PC-9 (cell line): ENCODE measurements at regions not wholly inside any gene's neighbourhood (a gene's known extent, or its start where the extent isn't known, plus 50 kb on each side); places are given as distances from the start of the nearest gene placed in this dataset.
"Not testable (repeated sequence)": the region's sequence is repeated elsewhere in the genome, so short reads cannot be mapped to it uniquely, and the experiment has no call there.

Experiments used
- BruUV-seq: library from RNA; stranded (reverse); fragments of 400-500 nt; replicated peaks from 2 replicates; lab custom pipeline; 2021; lab: Mats Ljungman, UMichigan
- CTCF ChIA-PET: fragments of 300-600 bp; sonication (Branson Sonifier 250); formaldehyde crosslinking; loops from one replicate; lab custom pipeline; 2022; ENCODE audit warnings: antibody characterized with exemption; lab: Charles Lee
- POLR2A ChIA-PET: fragments of 300-600 bp; sonication (Branson Sonifier 250); formaldehyde crosslinking; loops from one replicate; lab custom pipeline; 2022; ENCODE audit warnings: antibody characterized with exemption; ENCODE audit not compliant: unreplicated experiment; lab: Charles Lee
- DNase-seq, 2 experiments: peaks; one replicate each; pipeline versions ENCODE4 v3.0.0 to v3.0.0-alpha.2; 2015 to 2022; ENCODE audit warnings: mixed read lengths in 1 of 2
- H2AFZ ChIP-seq: fragments of 200-600 bp; sonication (generic); 2 replicates; pipeline ENCODE4 v1.8.1; 2017; ENCODE audit warnings: antibody characterized with exemption
- H3F3A ChIP-seq: fragments of 200-600 bp; sonication (generic); 2 replicates; pipeline ENCODE4 v1.8.1; 2017; ENCODE audit warnings: antibody characterized with exemption, mild to moderate bottlenecking, low read depth; ENCODE audit not compliant: insufficient read depth
- H3K27ac ChIP-seq: fragments of 200-600 bp; sonication (generic); 2 replicates; pipeline ENCODE4 v1.6.1; 2016; ENCODE audit warnings: mixed run types
- H3K27me3 ChIP-seq: fragments of 200-600 bp; sonication (generic); 2 replicates; pipeline ENCODE4 v1.6.1; 2016; ENCODE audit warnings: low read depth, mixed run types; ENCODE audit not compliant: insufficient read depth
- H3K36me3 ChIP-seq: fragments of 200-600 bp; sonication (generic); 2 replicates; pipeline ENCODE4 v1.6.1; 2016; ENCODE audit warnings: low read depth, mixed run types
- H3K4me1 ChIP-seq: fragments of 200-600 bp; sonication (generic); replicated peaks from 2 replicates; pipeline ENCODE4 v1.6.1; 2016; ENCODE audit warnings: mixed run types; ENCODE audit not compliant: insufficient read depth
- H3K4me2 ChIP-seq: fragments of 200-600 bp; sonication (generic); 2 replicates; pipeline ENCODE4 v1.6.1; 2017; ENCODE audit warnings: mixed run types
- H3K4me3 ChIP-seq: fragments of 200-600 bp; sonication (generic); 2 replicates; pipeline ENCODE4 v1.6.1; 2016; ENCODE audit warnings: mixed run types
- H3K79me2 ChIP-seq: fragments of 200-600 bp; sonication (generic); 2 replicates; pipeline ENCODE4 v1.6.1; 2017; ENCODE audit warnings: low read depth, mixed run types
- H3K9me2 ChIP-seq: fragments of 200-600 bp; sonication (generic); 2 replicates; pipeline ENCODE4 v1.8.1; 2017; ENCODE audit warnings: mild to moderate bottlenecking; ENCODE audit not compliant: insufficient read depth
- H3K9me3 ChIP-seq: fragments of 200-600 bp; sonication (generic); 2 replicates; pipeline ENCODE4 v1.8.1; 2016; ENCODE audit warnings: low read depth; ENCODE audit not compliant: insufficient read depth
- H4K20me1 ChIP-seq: fragments of 200-600 bp; sonication (generic); 2 replicates; pipeline ENCODE4 v1.8.1; 2017; ENCODE audit not compliant: insufficient read depth
- EZH2 ChIP-seq: fragments of 200-600 bp; sonication (generic); IDR thresholded peaks from 2 replicates; pipeline ENCODE4 v1.8.0; 2017; ENCODE audit warnings: antibody characterized with exemption, low read depth
- intact Hi-C: fragments of 100-400 bp; cut with micrococcal nuclease; formaldehyde crosslinking; loops from one replicate; pipeline ENCODE4 v1.10.0; 2022; ENCODE audit not compliant: unreplicated experiment
- TF ChIP-seq, protein P1 (sequence below): fragments of 200-600 bp; sonication (generic); conservative IDR thresholded peaks from 2 replicates; pipeline ENCODE4 v1.6.1; 2017; ENCODE audit warnings: mixed run types, antibody characterized with exemption, mild to moderate bottlenecking, moderate library complexity

DNA sequence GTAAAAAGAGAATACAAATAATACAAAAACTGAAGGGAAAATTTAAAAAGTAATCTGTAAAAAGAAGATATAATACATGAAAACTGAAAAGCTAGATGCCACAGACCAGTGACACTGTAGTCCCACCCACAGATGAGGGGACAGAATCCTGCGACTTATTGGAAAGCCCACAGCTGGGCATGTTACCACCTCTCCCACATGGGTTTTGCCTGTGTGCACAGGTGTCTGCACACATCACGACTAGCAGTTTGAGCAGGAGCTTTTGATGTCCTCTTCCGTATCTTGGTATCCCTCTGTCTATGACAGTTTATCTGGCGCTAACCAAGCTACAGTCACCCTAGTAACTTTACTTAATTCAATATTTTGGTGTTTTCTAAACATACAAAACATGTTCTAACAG is 291.1 kb upstream of the EXOC2 start:
- no peaks in the 10 kb centered on the region for H3F3A ChIP-seq
- ChIA-PET POLR2A (interaction anchor here (0.6 to 0.8 kb wide), 2 partner anchors 225 to 530 kb away, joined by 3 to 7 read pairs; no protein-coding TSS in a partner anchor), CTCF (no interaction called here)
- H3K4me1 ChIP-seq, result no peaks in the 10 kb centered on the region
- no peaks in the 10 kb centered on the region for H3K9me3 ChIP-seq
- H3K4me3 ChIP-seq, result no peak overlapping the region
- H3K79me2 ChIP-seq, result no peaks in the 10 kb centered on the region
- no TSS peak for BruUV-seq
- H3K27ac ChIP-seq, result no peak overlapping the region
- TF ChIP-seq, protein P1, sequence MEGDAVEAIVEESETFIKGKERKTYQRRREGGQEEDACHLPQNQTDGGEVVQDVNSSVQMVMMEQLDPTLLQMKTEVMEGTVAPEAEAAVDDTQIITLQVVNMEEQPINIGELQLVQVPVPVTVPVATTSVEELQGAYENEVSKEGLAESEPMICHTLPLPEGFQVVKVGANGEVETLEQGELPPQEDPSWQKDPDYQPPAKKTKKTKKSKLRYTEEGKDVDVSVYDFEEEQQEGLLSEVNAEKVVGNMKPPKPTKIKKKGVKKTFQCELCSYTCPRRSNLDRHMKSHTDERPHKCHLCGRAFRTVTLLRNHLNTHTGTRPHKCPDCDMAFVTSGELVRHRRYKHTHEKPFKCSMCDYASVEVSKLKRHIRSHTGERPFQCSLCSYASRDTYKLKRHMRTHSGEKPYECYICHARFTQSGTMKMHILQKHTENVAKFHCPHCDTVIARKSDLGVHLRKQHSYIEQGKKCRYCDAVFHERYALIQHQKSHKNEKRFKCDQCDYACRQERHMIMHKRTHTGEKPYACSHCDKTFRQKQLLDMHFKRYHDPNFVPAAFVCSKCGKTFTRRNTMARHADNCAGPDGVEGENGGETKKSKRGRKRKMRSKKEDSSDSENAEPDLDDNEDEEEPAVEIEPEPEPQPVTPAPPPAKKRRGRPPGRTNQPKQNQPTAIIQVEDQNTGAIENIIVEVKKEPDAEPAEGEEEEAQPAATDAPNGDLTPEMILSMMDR, result no peak
- TF ChIP-seq EZH2, result no peak
- intact Hi-C loops, result no loop called here
- no peak overlapping the region for H2AFZ ChIP-seq
- no peaks in the 10 kb centered on the region for H3K9me2 ChIP-seq
- no peak for DNase-seq
- H3K36me3 ChIP-seq, result no peaks in the 10 kb centered on the region
- H3K4me2 ChIP-seq, result no peak overlapping the region
- H4K20me1 ChIP-seq, result no peaks in the 10 kb centered on the region
- no peaks in the 10 kb centered on the region for H3K27me3 ChIP-seq

DNA sequence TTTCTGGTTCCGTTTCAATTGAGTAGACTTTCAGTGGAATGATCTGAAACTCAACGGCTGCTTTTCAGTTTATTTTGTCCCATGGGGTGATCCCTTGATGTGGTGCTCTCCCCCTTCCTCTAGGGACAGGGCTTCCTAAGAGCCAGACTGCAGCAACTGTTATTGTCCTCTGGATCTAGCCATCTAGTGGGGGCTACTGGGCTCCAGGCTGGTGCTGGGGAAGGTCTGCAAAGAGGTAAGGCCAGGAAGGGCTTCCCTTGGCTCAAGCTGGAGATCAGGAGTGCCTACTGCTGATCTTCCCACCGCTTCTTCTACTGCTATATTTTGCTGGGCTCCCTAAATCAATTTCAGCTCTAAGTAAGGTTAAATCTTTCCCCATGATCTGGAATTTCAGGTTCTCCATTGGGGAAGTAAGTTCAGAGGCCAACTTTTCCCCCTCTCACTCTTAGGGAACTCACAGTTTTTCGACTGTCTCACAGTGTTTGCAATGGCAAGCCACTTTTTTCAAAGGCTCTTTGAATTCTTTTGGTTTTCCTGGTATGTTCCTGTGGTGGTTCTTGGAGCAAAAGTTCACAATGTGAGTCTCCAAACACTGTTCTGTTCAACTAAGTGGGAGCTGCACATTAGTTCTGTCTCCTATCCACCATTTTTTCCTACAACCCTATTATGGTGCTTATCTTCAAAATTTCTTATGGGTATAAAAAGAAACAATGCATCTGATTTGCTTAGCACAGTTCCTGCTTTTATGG is 286.2 kb upstream of the EXOC2 start:
- Histone ChIP-seq H3K4me3 (no peak overlapping the region), H3K4me1 (no peaks in the 10 kb centered on the region), H3K27ac (no peak overlapping the region), H3K36me3 (no peaks in the 10 kb centered on the region), H3K9me2 (no peaks in the 10 kb centered on the region), H3K9me3 (peaks cover 5% of the 10 kb centered on the region; the same call in 1 of the 2 replicates), H3F3A (no peaks in the 10 kb centered on the region), H4K20me1 (no peaks in the 10 kb centered on the region), H3K79me2 (no peaks in the 10 kb centered on the region), H2AFZ (no peak overlapping the region; the same call in 1 of the 2 replicates), H3K27me3 (no peaks in the 10 kb centered on the region), H3K4me2 (no peak overlapping the region)
- TF ChIP-seq, protein P1, result no peak
- no peak for TF ChIP-seq EZH2
- ChIA-PET CTCF (no interaction called here), POLR2A (no interaction called here)
- no TSS peak for BruUV-seq
- DNase-seq, result no peak
- intact Hi-C loops, result no loop called here

DNA sequence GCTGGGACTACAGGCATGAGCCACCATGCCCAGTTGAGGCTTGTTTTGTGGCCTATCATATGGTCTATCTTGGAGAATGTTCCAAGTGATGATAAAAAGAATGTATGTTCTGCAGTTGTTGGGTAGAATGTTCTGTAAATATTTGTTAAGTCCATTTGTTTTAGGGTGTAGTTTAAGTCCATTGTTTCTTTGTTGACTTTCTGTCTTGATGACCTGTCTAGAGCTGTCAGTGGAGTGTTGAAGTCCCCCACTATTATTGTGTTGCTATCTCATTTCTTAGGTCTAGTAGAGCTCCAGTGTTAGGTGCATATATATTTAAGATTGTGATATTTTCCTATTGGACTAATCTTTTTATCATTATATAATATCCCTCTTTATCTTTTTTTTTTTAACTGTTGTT is 284.3 kb upstream of the EXOC2 start:
- intact Hi-C loops, H3K4me2 ChIP-seq, H3K9me3 ChIP-seq, H3K27me3 ChIP-seq, H4K20me1 ChIP-seq, H3K4me1 ChIP-seq, H3K4me3 ChIP-seq, H2AFZ ChIP-seq, H3K27ac ChIP-seq, H3K79me2 ChIP-seq, DNase-seq, BruUV-seq, H3K9me2 ChIP-seq, H3F3A ChIP-seq, POLR2A ChIA-PET, CTCF ChIA-PET, H3K36me3 ChIP-seq: not testable (repeated sequence)
